Activated CD8-positive, alpha-beta memory T cell treated with anti-CD3 and anti-CD28 coated beads, Interleukin-2, amount 50 U/mL, for 1 hour (primary cell): ENCODE measurements at regions not wholly inside any gene's neighbourhood (a gene's known extent, or its start where the extent isn't known, plus 50 kb on each side); places are given as distances from the start of the nearest gene placed in this dataset.

Experiments
- DNase-seq: peaks from one replicate; pipeline ENCODE4 v3.0.0-alpha.2; 2020; ENCODE audit errors: extremely low read depth

GRCh38 chr17:68184141-68184571, 63.7 kb upstream of the AMZ2 start:
- DNase-seq: no peak

- DNase-seq: no peak
Measured at GRCh38 chr17:68184816-68185436, 62.9 kb upstream of the AMZ2 start.

GRCh38 chr17:68185820-68186219, 62.0 kb upstream of the AMZ2 start:
- no peak for DNase-seq

- DNase-seq: no peak
Measured at GRCh38 chr17:68190495-68190894, 57.3 kb upstream of the AMZ2 start.

GRCh38 chr17:68195667-68196393, 52.0 kb upstream of the AMZ2 start:
- no peak for DNase-seq

- DNase-seq: no peak
Measured at GRCh38 chr17:68196394-68197090, 51.3 kb upstream of the AMZ2 start.

- DNase-seq: no peak
Measured at GRCh38 chr17:68197091-68197996, 50.5 kb upstream of the AMZ2 start.

- DNase-seq: no peak
Measured at GRCh38 chr17:68197997-68198930, 49.6 kb upstream of the AMZ2 start.
